ENCODE measurements at regions not wholly inside any gene's neighbourhood (a gene's known extent, or its start where the extent isn't known, plus 50 kb on each side); places are given as distances from the start of the nearest gene placed in this dataset.

GRCh38 chr12:28130625-28131598 is 59.3 kb upstream of the CCDC91 start:
- no peak for TF ChIP-seq CTCF (IDR thresholded peaks at IDR 0.05)
- Histone ChIP-seq H3K4me1 (ENCODE audit: control insufficient read depth in 1 of 2, insufficient read depth in 2 of 2, low read length in 2 of 2) (no peaks in the 10 kb centered on the region), H2AFZ (ENCODE audit: insufficient read depth, low read depth, low read length, poor library complexity, severe bottlenecking) (no peak overlapping the region), H3K27ac (ENCODE audit: low read depth in 1 of 2, low read length in 2 of 2) (no peak overlapping the region), H3K27me3 (ENCODE audit: control insufficient read depth in 2 of 2, insufficient read depth in 2 of 2, low read length in 2 of 2) (no peaks in the 10 kb centered on the region), H4K20me1 (ENCODE audit: insufficient read depth, low read length) (no peaks in the 10 kb centered on the region), H3K4me3 (replicated peaks in 1 of 3; ENCODE audit: low read depth in 2 of 3, low read length in 3 of 3) (no peak overlapping the region), H3K9ac (ENCODE audit: insufficient read depth, low read length, poor library complexity, severe bottlenecking) (no peak overlapping the region), H3K36me3 (replicated peaks in 1 of 2; ENCODE audit: control insufficient read depth in 1 of 2, insufficient read depth in 2 of 2, low read length in 2 of 2) (no peaks in the 10 kb centered on the region), H3K9me3 (replicated peaks in 1 of 2; ENCODE audit: control insufficient read depth in 1 of 2, insufficient read depth in 1 of 2, low read length in 2 of 2) (no peaks in the 10 kb centered on the region), H3K4me2 (replicated peaks; ENCODE audit: extremely low read depth, low read length, poor library complexity, severe bottlenecking) (no peak overlapping the region), H3K79me2 (ENCODE audit: insufficient read depth, low read length) (no peaks in the 10 kb centered on the region)
- H3K27ac Mint-ChIP-seq = no peak overlapping the region
- H3K36me3 Mint-ChIP-seq = no peaks in the 10 kb centered on the region
- H3K4me1 Mint-ChIP-seq = no peaks in the 10 kb centered on the region
- no peak overlapping the region for H3K4me3 Mint-ChIP-seq
- intact Hi-C loops (cut with micrococcal nuclease) = no loop called here
- H3K9me3 Mint-ChIP-seq = peaks cover 0 to 2% (median 0%) of the 10 kb centered on the region in 7 donors
- WGBS (ENCODE audit: insufficient coverage) = no CpG with 5 or more reads among the region's 10 CpGs
- peaks cover 0 to 2% (median 0%) of the 10 kb centered on the region in 3 donors for H3K27me3 Mint-ChIP-seq (ENCODE audit: low read depth in 3 of 3)
- no peak for DNase-seq

DNA sequence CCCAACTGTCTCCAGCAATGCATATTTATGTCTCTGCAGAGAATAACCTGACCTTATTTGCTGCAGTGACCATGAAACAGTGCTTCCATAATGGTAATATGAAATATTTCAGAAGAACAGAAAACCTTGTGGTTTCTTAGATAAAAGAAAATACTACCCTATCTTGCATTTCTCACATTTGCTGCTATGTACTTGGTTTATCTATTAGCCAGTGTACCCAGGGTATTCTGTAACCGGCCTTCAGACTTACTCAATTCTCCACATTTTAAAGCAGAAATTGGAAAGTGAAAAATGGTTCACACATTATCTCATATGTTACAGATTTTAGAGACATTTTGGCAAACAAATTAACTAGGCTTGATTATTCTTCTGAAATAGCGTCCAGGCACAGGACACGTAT is 57.9 kb upstream of the CCDC91 start:
- H3K27ac ChIP-seq (ENCODE audit: low read depth in 1 of 2, low read length in 2 of 2) = no peak overlapping the region
- Mint-ChIP-seq H3K4me1 (no peaks in the 10 kb centered on the region), H3K36me3 (no peaks in the 10 kb centered on the region), H3K27ac (no peak overlapping the region), H3K9me3 (peaks cover 0 to 2% (median 0%) of the 10 kb centered on the region in 7 donors), H3K4me3 (no peak overlapping the region), H3K27me3 (ENCODE audit: low read depth in 3 of 3) (peaks cover 0 to 2% (median 0%) of the 10 kb centered on the region in 3 donors)
- H3K36me3 ChIP-seq (replicated peaks in 1 of 2; ENCODE audit: control insufficient read depth in 1 of 2, insufficient read depth in 2 of 2, low read length in 2 of 2) = no peaks in the 10 kb centered on the region
- no peak overlapping the region for H3K4me3 ChIP-seq (replicated peaks in 1 of 3; ENCODE audit: low read depth in 2 of 3, low read length in 3 of 3)
- WGBS (ENCODE audit: insufficient coverage) = 100% methylated on average over 2 of the region's 3 CpGs
- no peaks in the 10 kb centered on the region for H3K27me3 ChIP-seq (ENCODE audit: control insufficient read depth in 2 of 2, insufficient read depth in 2 of 2, low read length in 2 of 2)
- no peaks in the 10 kb centered on the region for H3K79me2 ChIP-seq (ENCODE audit: insufficient read depth, low read length)
- H4K20me1 ChIP-seq (ENCODE audit: insufficient read depth, low read length) = no peaks in the 10 kb centered on the region
- TF ChIP-seq CTCF (IDR thresholded peaks at IDR 0.05) = no peak
- no peak overlapping the region for H2AFZ ChIP-seq (ENCODE audit: insufficient read depth, low read depth, low read length, poor library complexity, severe bottlenecking)
- H3K9ac ChIP-seq (ENCODE audit: insufficient read depth, low read length, poor library complexity, severe bottlenecking) = no peak overlapping the region
- no peak overlapping the region for H3K4me2 ChIP-seq (replicated peaks; ENCODE audit: extremely low read depth, low read length, poor library complexity, severe bottlenecking)
- no peaks in the 10 kb centered on the region for H3K9me3 ChIP-seq (replicated peaks in 1 of 2; ENCODE audit: control insufficient read depth in 1 of 2, insufficient read depth in 1 of 2, low read length in 2 of 2)
- no peaks in the 10 kb centered on the region for H3K4me1 ChIP-seq (ENCODE audit: control insufficient read depth in 1 of 2, insufficient read depth in 2 of 2, low read length in 2 of 2)
- DNase-seq = no peak
- intact Hi-C loops (cut with micrococcal nuclease) = no loop called here
